SK-N-SH treated with all-trans-retinoic acid at 6 μM for 48 hours (cell line): ENCODE measurements at regions not wholly inside any gene's neighbourhood (a gene's known extent, or its start where the extent isn't known, plus 50 kb on each side); places are given as distances from the start of the nearest gene placed in this dataset.

Experiments used
- TCF4 ChIP-seq: fragments of 250-450 bp; sonication (Bioruptor Pico); IDR thresholded peaks from 2 replicates; pipeline ENCODE4 v1.8.0; 2021; ENCODE audit warnings: mild to moderate bottlenecking, moderate library complexity, borderline replicate concordance
- TSHZ2 ChIP-seq: fragments of 250-450 bp; sonication (Bioruptor Pico); IDR thresholded peaks from 2 replicates; pipeline ENCODE4 v1.5.0; 2020; ENCODE audit warnings: mild to moderate bottlenecking, moderate library complexity
- ZC3H10 ChIP-seq: fragments of 250-450 bp; sonication (Bioruptor Pico); IDR thresholded peaks from 2 replicates; pipeline ENCODE4 v1.5.1; 2021; ENCODE audit warnings: mild to moderate bottlenecking, moderate library complexity
- ZNF8 ChIP-seq: fragments of 450-650 bp; formaldehyde crosslinking; IDR thresholded peaks from 2 replicates; pipeline ENCODE4 v1.5.0; 2020; ENCODE audit warnings: mild to moderate bottlenecking, moderate library complexity

GRCh38 chr3:94417963-94418455, 355.1 kb downstream of the NSUN3 start:
- TF ChIP-seq ZC3H10 (CRISPR knock-in tag): no peak
- TF ChIP-seq TSHZ2 (CRISPR knock-in tag): no peak
- TF ChIP-seq TCF4 (CRISPR knock-in tag): no peak
- no peak for TF ChIP-seq ZNF8 (CRISPR knock-in tag)
